ENCODE measurements at regions not wholly inside any gene's neighbourhood (a gene's known extent, or its start where the extent isn't known, plus 50 kb on each side); places are given as distances from the start of the nearest gene placed in this dataset.

- no peaks in the 10 kb centered on the region for H3K36me3 ChIP-seq (ENCODE audit: low read depth)
- TF ChIP-seq, protein P1, sequence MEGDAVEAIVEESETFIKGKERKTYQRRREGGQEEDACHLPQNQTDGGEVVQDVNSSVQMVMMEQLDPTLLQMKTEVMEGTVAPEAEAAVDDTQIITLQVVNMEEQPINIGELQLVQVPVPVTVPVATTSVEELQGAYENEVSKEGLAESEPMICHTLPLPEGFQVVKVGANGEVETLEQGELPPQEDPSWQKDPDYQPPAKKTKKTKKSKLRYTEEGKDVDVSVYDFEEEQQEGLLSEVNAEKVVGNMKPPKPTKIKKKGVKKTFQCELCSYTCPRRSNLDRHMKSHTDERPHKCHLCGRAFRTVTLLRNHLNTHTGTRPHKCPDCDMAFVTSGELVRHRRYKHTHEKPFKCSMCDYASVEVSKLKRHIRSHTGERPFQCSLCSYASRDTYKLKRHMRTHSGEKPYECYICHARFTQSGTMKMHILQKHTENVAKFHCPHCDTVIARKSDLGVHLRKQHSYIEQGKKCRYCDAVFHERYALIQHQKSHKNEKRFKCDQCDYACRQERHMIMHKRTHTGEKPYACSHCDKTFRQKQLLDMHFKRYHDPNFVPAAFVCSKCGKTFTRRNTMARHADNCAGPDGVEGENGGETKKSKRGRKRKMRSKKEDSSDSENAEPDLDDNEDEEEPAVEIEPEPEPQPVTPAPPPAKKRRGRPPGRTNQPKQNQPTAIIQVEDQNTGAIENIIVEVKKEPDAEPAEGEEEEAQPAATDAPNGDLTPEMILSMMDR (IDR thresholded peaks at IDR 0.05), result no peak
- H3K4me3 ChIP-seq, result no peak overlapping the region
- no peaks in the 10 kb centered on the region for H3K9me3 ChIP-seq
- no peak for DNase-seq
- intact Hi-C loops (cut with DNase I, micrococcal nuclease), result no loop called here
- no peak for ATAC-seq
- H3K4me1 ChIP-seq (ENCODE audit: low read depth), result no peaks in the 10 kb centered on the region
Measured at GRCh38 chr6:166761801-166762200, 134.8 kb upstream of the RPS6KA2 start.

DNA sequence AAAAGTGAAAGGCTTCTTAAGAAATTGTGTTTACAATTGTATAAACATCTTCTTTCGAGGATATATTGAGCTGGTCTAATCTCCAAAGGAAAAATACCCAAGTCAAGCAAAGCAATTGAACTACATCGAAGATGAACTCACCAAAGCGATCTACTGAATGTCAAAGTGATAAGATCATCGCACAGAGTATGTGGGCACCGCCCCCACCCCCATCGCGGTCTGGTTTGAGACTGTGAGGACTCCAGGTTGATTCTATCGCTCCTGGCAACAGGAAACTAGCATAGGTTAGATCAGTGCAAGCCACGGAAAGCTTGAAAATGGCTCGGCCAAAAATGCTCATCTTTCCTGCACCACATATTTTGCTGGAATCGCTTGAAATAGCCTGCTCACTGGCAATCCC is 133.2 kb upstream of the RPS6KA2 start:
- TF ChIP-seq, protein P1 (IDR thresholded peaks at IDR 0.05), result no peak
- Histone ChIP-seq H3K9me3 (no peaks in the 10 kb centered on the region), H3K4me3 (no peak overlapping the region), H3K36me3 (ENCODE audit: low read depth) (no peaks in the 10 kb centered on the region), H3K4me1 (ENCODE audit: low read depth) (no peaks in the 10 kb centered on the region)
- DNase-seq (peak in 1 of 3 donors; percentile 24), ATAC-seq (no peak)
- intact Hi-C loops (cut with DNase I, micrococcal nuclease), result no loop called here

- H3K36me3 ChIP-seq (ENCODE audit: low read depth), result no peaks in the 10 kb centered on the region
- ATAC-seq (no peak), DNase-seq (no peak)
- intact Hi-C loops (cut with DNase I, micrococcal nuclease), result no loop called here
- H3K9me3 ChIP-seq, result no peaks in the 10 kb centered on the region
- no peak overlapping the region for H3K4me3 ChIP-seq
- no peaks in the 10 kb centered on the region for H3K4me1 ChIP-seq (ENCODE audit: low read depth)
- TF ChIP-seq, protein P1 (IDR thresholded peaks at IDR 0.05), result no peak
Measured at GRCh38 chr6:166758136-166758704, 131.2 kb upstream of the RPS6KA2 start.

DNA sequence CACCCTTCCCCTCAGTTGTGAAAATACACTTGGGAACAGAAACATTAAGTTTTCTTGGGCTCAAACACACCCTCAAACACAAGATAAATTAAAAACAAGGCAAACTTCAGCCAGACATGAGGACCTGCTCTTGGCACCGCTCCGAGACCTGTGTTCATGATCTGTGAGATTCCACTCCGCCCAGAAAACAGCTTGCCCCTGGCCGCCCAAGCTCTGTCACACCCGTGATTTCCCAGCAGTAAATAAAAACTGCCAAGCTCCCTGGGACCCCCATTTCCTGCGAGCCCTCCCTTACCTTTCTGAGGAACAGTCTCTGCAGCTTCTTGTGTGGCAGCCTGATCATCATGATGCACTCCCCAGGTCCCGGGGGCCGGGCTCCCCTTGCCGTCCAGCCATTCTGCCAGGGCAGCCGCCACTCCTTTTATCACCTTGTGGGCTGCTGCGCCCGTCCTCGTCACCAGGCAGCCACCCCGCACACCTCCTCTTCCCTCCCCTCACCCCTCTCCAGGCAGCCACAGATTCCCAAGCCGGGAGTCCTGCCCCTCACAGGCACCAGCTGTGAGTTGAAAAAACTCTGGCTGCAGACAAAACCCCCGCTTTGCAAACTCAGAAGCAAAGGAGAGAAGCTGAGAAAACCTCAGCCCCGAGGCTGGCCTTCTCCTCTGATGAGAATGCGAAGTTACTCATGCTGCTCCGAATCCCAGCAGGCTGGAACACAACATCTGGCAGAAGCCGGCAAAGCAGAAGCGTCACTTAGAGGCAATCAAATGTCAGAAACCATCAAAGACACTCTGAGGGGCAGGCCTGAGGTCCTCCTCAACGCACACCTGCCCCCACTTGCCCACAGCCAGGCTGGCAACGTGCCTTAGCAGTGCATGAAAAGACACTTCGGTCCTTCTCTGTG is 130.4 kb upstream of the RPS6KA2 start:
- Histone ChIP-seq H3K4me3 (no peak overlapping the region), H3K36me3 (ENCODE audit: low read depth) (no peaks in the 10 kb centered on the region), H3K9me3 (no peaks in the 10 kb centered on the region), H3K4me1 (ENCODE audit: low read depth) (no peaks in the 10 kb centered on the region)
- no peak for DNase-seq
- ATAC-seq, result peak; percentile 28
- TF ChIP-seq, protein P1 (IDR thresholded peaks at IDR 0.05), result no peak
- intact Hi-C loops (cut with DNase I, micrococcal nuclease), result no loop called here

DNA sequence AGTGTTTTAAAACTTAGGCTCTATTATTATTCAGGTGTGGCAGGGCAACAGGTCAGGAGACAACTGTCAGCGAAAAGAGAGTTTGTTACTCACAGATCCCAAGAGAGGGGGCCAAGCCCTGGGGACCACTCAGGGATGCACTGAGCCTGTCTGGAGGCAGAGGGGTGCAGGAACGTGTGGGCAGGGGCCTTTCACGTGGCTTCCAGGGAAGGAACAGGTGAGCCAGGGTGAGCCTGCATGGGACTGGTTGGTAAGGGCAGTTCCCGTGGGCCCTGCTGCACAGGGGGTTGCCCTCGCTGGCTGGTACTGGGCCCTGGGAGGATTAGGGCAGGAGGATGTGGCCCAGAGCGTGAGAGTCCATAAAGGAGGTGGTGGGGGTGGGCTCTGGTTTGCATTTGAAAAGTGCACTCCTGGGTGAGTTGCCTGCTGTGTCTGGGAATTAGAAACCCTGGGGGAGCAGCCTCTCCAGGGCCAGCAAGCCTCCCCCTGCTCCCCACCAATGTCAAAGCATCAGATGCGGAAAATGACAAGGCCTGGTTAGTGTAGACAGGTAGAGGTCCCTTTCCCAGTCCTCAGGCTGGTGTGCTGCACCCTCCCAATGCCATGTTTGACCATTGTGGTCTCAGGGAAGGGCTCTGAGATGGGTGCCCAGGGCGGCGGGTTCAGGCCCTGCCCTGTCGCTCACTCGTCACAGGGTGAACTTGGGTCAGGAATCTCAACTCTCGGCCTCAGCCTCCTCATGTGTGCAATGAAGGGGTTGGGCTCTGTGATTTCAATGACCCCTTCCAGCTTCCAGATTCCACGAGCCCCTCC is 127.4 kb upstream of the RPS6KA2 start:
- H3K4me3 ChIP-seq, result no peak overlapping the region
- DNase-seq, result no peak
- intact Hi-C loops (cut with DNase I, micrococcal nuclease), result no loop called here
- ATAC-seq, result no peak
- H3K4me1 ChIP-seq (ENCODE audit: low read depth), result no peaks in the 10 kb centered on the region
- TF ChIP-seq, protein P1 (IDR thresholded peaks at IDR 0.05), result no peak
- no peaks in the 10 kb centered on the region for H3K9me3 ChIP-seq
- H3K36me3 ChIP-seq (ENCODE audit: low read depth), result no peaks in the 10 kb centered on the region
